ENCODE measurements at regions not wholly inside any gene's neighbourhood (a gene's known extent, or its start where the extent isn't known, plus 50 kb on each side); places are given as distances from the start of the nearest gene placed in this dataset.

DNA sequence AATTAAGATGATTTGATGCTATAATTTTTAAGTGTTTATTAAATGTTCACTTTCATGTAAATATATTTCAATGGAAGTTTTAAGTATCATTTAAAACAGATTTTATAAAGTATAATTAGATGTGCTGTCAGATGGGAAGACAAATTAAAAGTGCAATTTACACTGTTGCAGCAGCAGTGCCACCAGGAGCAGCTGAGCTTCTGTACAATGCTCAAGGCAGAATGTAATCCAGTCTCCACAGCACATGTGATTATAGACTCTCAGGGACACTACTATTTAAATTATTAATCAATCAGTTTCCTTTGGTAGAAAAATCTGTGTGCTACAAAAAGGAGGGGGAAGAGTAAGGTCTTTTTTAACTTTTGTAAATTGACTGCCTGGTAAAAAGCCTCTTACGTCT lies 285.7 kb upstream of the USP15 start:
- Histone ChIP-seq H3K9me3 (ENCODE audit: insufficient read depth, low read length) (no peaks in the 10 kb centered on the region), H3K36me3 (ENCODE audit: low read length) (no peaks in the 10 kb centered on the region), H3K9me2 (replicated peaks; ENCODE audit: insufficient read depth, low read length) (no peaks in the 10 kb centered on the region), H3K79me2 (ENCODE audit: insufficient read depth, low read length) (no peaks in the 10 kb centered on the region), H2AFZ (ENCODE audit: low read depth, low read length, severe bottlenecking) (no peak overlapping the region), H3K4me3 (ENCODE audit: insufficient read depth, low read length, poor library complexity, severe bottlenecking) (no peak overlapping the region), H3F3A (ENCODE audit: insufficient read depth) (no peaks in the 10 kb centered on the region), H3K27me3 (ENCODE audit: low read length) (no peaks in the 10 kb centered on the region), H4K20me1 (ENCODE audit: low read depth, low read length) (no peaks in the 10 kb centered on the region), H3K4me2 (ENCODE audit: low read depth, low read length, poor library complexity, severe bottlenecking) (no peak overlapping the region), H3K27ac (ENCODE audit: low read depth, low read length) (no peak overlapping the region), H3K9ac (ENCODE audit: low read length) (no peak overlapping the region)
- TF ChIP-seq EZH2phosphoT487 (conservative IDR thresholded peaks at IDR 0.05; ENCODE audit: low read length): no peak
- TF ChIP-seq, protein P1, sequence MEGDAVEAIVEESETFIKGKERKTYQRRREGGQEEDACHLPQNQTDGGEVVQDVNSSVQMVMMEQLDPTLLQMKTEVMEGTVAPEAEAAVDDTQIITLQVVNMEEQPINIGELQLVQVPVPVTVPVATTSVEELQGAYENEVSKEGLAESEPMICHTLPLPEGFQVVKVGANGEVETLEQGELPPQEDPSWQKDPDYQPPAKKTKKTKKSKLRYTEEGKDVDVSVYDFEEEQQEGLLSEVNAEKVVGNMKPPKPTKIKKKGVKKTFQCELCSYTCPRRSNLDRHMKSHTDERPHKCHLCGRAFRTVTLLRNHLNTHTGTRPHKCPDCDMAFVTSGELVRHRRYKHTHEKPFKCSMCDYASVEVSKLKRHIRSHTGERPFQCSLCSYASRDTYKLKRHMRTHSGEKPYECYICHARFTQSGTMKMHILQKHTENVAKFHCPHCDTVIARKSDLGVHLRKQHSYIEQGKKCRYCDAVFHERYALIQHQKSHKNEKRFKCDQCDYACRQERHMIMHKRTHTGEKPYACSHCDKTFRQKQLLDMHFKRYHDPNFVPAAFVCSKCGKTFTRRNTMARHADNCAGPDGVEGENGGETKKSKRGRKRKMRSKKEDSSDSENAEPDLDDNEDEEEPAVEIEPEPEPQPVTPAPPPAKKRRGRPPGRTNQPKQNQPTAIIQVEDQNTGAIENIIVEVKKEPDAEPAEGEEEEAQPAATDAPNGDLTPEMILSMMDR (IDR thresholded peaks at IDR 0.05; ENCODE audit: insufficient read depth, low read length, poor library complexity, severe bottlenecking): no peak

DNA sequence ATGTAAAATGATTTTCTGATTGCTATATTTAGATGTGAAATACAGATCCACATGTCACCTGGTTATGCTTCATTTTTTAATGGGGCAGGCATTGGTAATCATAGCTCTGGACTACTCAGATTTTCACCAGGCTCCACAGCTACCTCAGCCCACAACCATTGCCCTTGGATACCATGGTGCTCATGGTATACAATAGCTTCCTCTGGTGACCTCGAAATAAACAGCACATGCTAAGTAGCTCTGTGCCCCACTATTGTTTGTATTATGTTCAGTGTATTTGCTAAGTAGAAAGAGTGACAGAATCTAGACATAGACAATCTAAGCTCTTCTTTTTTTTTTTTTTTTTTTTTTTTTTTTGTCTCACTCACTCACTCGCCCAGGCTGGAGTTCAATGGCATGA lies 274.4 kb upstream of the USP15 start:
- no peak overlapping the region for H3K27ac ChIP-seq (ENCODE audit: low read depth, low read length)
- H3K4me3 ChIP-seq (ENCODE audit: insufficient read depth, low read length, poor library complexity, severe bottlenecking): no peak overlapping the region
- H3K36me3 ChIP-seq (ENCODE audit: low read length): no peaks in the 10 kb centered on the region
- H3K9ac ChIP-seq (ENCODE audit: low read length): no peak overlapping the region
- H3K4me2 ChIP-seq (ENCODE audit: low read depth, low read length, poor library complexity, severe bottlenecking): no peak overlapping the region
- no peaks in the 10 kb centered on the region for H3K27me3 ChIP-seq (ENCODE audit: low read length)
- H3K9me3 ChIP-seq (ENCODE audit: insufficient read depth, low read length): no peaks in the 10 kb centered on the region
- no peaks in the 10 kb centered on the region for H3K9me2 ChIP-seq (replicated peaks; ENCODE audit: insufficient read depth, low read length)
- no peaks in the 10 kb centered on the region for H3F3A ChIP-seq (ENCODE audit: insufficient read depth)
- TF ChIP-seq, protein P1 (IDR thresholded peaks at IDR 0.05; ENCODE audit: insufficient read depth, low read length, poor library complexity, severe bottlenecking): no peak
- TF ChIP-seq EZH2phosphoT487 (conservative IDR thresholded peaks at IDR 0.05; ENCODE audit: low read length): no peak
- no peak overlapping the region for H2AFZ ChIP-seq (ENCODE audit: low read depth, low read length, severe bottlenecking)
- no peaks in the 10 kb centered on the region for H3K79me2 ChIP-seq (ENCODE audit: insufficient read depth, low read length)
- H4K20me1 ChIP-seq (ENCODE audit: low read depth, low read length): no peaks in the 10 kb centered on the region

DNA sequence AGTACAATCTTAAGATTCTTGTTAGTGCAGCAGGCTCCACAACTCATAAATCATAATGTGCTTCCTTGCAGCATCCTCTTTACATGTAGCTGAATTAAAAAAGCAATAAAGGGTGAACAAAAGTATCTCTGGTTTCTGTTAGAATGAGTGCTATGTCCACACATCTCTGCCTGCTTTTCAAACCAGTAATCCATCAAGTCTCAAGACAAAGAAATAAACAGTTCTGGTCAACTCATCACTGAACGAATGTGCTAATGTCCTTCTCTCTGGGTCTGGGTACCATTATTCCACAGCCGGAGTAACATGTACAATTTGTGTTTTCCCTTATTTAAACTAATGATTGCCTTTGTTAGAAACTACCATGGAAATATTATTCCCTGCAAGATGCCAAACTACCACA lies 273.0 kb upstream of the USP15 start:
- H3K9me3 ChIP-seq (ENCODE audit: insufficient read depth, low read length): no peaks in the 10 kb centered on the region
- H4K20me1 ChIP-seq (ENCODE audit: low read depth, low read length): no peaks in the 10 kb centered on the region
- no peak overlapping the region for H3K9ac ChIP-seq (ENCODE audit: low read length)
- no peaks in the 10 kb centered on the region for H3K27me3 ChIP-seq (ENCODE audit: low read length)
- TF ChIP-seq, protein P1 (IDR thresholded peaks at IDR 0.05; ENCODE audit: insufficient read depth, low read length, poor library complexity, severe bottlenecking): no peak
- no peak for TF ChIP-seq EZH2phosphoT487 (conservative IDR thresholded peaks at IDR 0.05; ENCODE audit: low read length)
- no peaks in the 10 kb centered on the region for H3K79me2 ChIP-seq (ENCODE audit: insufficient read depth, low read length)
- no peak overlapping the region for H3K4me3 ChIP-seq (ENCODE audit: insufficient read depth, low read length, poor library complexity, severe bottlenecking)
- H3K27ac ChIP-seq (ENCODE audit: low read depth, low read length): no peak overlapping the region
- no peaks in the 10 kb centered on the region for H3K36me3 ChIP-seq (ENCODE audit: low read length)
- H2AFZ ChIP-seq (ENCODE audit: low read depth, low read length, severe bottlenecking): no peak overlapping the region
- no peak overlapping the region for H3K4me2 ChIP-seq (ENCODE audit: low read depth, low read length, poor library complexity, severe bottlenecking)
- H3K9me2 ChIP-seq (replicated peaks; ENCODE audit: insufficient read depth, low read length): no peaks in the 10 kb centered on the region
- no peaks in the 10 kb centered on the region for H3F3A ChIP-seq (ENCODE audit: insufficient read depth)

DNA sequence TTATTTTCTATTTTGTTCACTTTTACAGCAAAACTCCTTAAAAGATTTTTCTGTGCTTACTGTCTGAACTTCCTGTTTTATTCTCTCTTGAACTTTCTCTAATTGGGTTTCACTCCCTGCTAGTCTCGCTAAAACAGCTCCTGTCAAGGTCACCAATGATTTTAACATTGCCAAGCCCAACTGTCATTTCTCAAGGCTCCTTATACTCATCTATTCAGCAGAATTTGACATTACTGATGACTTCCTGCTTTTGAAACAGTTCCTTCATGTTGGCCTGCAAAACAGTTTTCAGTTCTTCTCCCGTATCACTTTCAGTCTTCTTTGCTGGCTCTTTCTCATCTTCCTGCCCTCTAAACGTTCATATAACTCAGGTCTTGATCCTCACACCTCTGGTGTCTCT lies 268.5 kb upstream of the USP15 start:
- Histone ChIP-seq H3K4me2 (ENCODE audit: low read depth, low read length, poor library complexity, severe bottlenecking) (no peak overlapping the region), H3F3A (ENCODE audit: insufficient read depth) (no peaks in the 10 kb centered on the region), H2AFZ (ENCODE audit: low read depth, low read length, severe bottlenecking) (no peak overlapping the region), H3K27me3 (ENCODE audit: low read length) (no peaks in the 10 kb centered on the region), H3K4me3 (ENCODE audit: insufficient read depth, low read length, poor library complexity, severe bottlenecking) (no peak overlapping the region), H4K20me1 (ENCODE audit: low read depth, low read length) (no peaks in the 10 kb centered on the region), H3K9ac (ENCODE audit: low read length) (no peak overlapping the region), H3K27ac (ENCODE audit: low read depth, low read length) (no peak overlapping the region), H3K79me2 (ENCODE audit: insufficient read depth, low read length) (no peaks in the 10 kb centered on the region), H3K9me3 (ENCODE audit: insufficient read depth, low read length) (no peaks in the 10 kb centered on the region), H3K36me3 (ENCODE audit: low read length) (no peaks in the 10 kb centered on the region), H3K9me2 (replicated peaks; ENCODE audit: insufficient read depth, low read length) (no peaks in the 10 kb centered on the region)
- no peak for TF ChIP-seq EZH2phosphoT487 (conservative IDR thresholded peaks at IDR 0.05; ENCODE audit: low read length)
- TF ChIP-seq, protein P1 (IDR thresholded peaks at IDR 0.05; ENCODE audit: insufficient read depth, low read length, poor library complexity, severe bottlenecking): no peak
